Ovary (tissue), 7 donors: ENCODE measurements at regions not wholly inside any gene's neighbourhood (a gene's known extent, or its start where the extent isn't known, plus 50 kb on each side); places are given as distances from the start of the nearest gene placed in this dataset.

ENCODE experiments used
- DNase-seq, 5 donors: peaks; one replicate each; pipeline ENCODE4 v3.0.0-alpha.2; 2019 to 2020
- H3K27ac ChIP-seq, 2 donors: fragments of 200-600 bp; one replicate each; pipeline versions ENCODE4 v1.5.1 to v1.8.0; 2019 to 2022
- H3K27me3 ChIP-seq: fragments of 200-600 bp; one replicate; pipeline ENCODE4 v1.8.0; 2022
- H3K36me3 ChIP-seq: fragments of 200-600 bp; sonication (generic); one replicate; pipeline ENCODE4 v1.5.1; 2019
- H3K4me1 ChIP-seq: one replicate; pipeline ENCODE4 v1.8.1; 2013; ENCODE audit warnings: mild to moderate bottlenecking, moderate library complexity; ENCODE audit not compliant: insufficient read depth
- H3K4me3 ChIP-seq: fragments of 200-600 bp; sonication (generic); one replicate; pipeline ENCODE4 v1.5.1; 2017
- H3K9me3 ChIP-seq, 2 donors: fragments of 200-600 bp in 1 of 2; sonication (generic) in 1 of 2; one replicate each; pipeline versions ENCODE4 v1.5.1 to v1.8.1; 2013 to 2019; ENCODE audit warnings: mild to moderate bottlenecking in 1 of 2, moderate library complexity in 1 of 2
- EP300 ChIP-seq: sonication (generic); formaldehyde crosslinking; IDR thresholded peaks from one replicate; pipeline ENCODE4 v1.6.1; 2017; ENCODE audit warnings: antibody characterized with exemption
- POLR2A ChIP-seq: fragments of 450-650 bp; IDR thresholded peaks from one replicate; pipeline ENCODE4 v1.6.1; 2017; ENCODE audit warnings: antibody characterized with exemption, mild to moderate bottlenecking, moderate library complexity
- WGBS, 3 donors: extraction: QIAGEN DNeasy Blood & Tissue Kit in 1 of 3; methylation state at CpG; one replicate each; pipeline versions ENCODE4 v1.1.5 to v1.1.7; 2013 to 2017; 5-methylcytosine and 5-hydroxymethylcytosine counted together
- intact Hi-C, 4 donors: fragments of 100-400 bp; cut with DNase I; formaldehyde crosslinking; loops; one replicate each; pipeline versions ENCODE4 v1.11.0 to v1.15.1; 2022 to 2023
- TF ChIP-seq, protein P1 (sequence below), 3 donors: fragments of 450-650 bp in 2 of 3; fragments of 200-600 bp in 1 of 3; IDR thresholded peaks; one replicate each; pipeline versions ENCODE4 v1.5.1 to v1.8.0; 2016 to 2022; ENCODE audit warnings: antibody characterized with exemption in 3 of 3, mild to moderate bottlenecking in 1 of 3
- donor health status: DM: no; HTN: no; CAD: no; lungs with moderate emphysema.
- donor health status: DM: no; HTN: no; CAD: no.
- donor health status: Bipolar disorder and iron deficiency.
- donor health status: DM: no; HTN: no; CAD: no.
- donor health status: DM: yes; HTN: yes; CAD: no.

GRCh38 chr12:78392918-78393317, 471.7 kb upstream of the SYT1 start:
- DNase-seq: peak in 1 of 5 donors; percentile 18
- Histone ChIP-seq H3K36me3 (no peaks in the 10 kb centered on the region), H3K9me3 (no peaks in the 10 kb centered on the region), H3K27me3 (no peaks in the 10 kb centered on the region), H3K27ac (no peak overlapping the region), H3K4me1 (no peaks in the 10 kb centered on the region), H3K4me3 (no peak overlapping the region)
- intact Hi-C loops: no loop called here
- WGBS, 3 donors: 14 to 17% (median 14%) methylated on average over 2 of the region's 2 CpGs
- no peak for TF ChIP-seq POLR2A
- TF ChIP-seq, protein P1, sequence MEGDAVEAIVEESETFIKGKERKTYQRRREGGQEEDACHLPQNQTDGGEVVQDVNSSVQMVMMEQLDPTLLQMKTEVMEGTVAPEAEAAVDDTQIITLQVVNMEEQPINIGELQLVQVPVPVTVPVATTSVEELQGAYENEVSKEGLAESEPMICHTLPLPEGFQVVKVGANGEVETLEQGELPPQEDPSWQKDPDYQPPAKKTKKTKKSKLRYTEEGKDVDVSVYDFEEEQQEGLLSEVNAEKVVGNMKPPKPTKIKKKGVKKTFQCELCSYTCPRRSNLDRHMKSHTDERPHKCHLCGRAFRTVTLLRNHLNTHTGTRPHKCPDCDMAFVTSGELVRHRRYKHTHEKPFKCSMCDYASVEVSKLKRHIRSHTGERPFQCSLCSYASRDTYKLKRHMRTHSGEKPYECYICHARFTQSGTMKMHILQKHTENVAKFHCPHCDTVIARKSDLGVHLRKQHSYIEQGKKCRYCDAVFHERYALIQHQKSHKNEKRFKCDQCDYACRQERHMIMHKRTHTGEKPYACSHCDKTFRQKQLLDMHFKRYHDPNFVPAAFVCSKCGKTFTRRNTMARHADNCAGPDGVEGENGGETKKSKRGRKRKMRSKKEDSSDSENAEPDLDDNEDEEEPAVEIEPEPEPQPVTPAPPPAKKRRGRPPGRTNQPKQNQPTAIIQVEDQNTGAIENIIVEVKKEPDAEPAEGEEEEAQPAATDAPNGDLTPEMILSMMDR (IDR thresholded peaks at IDR 0.05): peak in 2 of 3 donors; percentile 23 to 24
- TF ChIP-seq EP300: no peak

DNA sequence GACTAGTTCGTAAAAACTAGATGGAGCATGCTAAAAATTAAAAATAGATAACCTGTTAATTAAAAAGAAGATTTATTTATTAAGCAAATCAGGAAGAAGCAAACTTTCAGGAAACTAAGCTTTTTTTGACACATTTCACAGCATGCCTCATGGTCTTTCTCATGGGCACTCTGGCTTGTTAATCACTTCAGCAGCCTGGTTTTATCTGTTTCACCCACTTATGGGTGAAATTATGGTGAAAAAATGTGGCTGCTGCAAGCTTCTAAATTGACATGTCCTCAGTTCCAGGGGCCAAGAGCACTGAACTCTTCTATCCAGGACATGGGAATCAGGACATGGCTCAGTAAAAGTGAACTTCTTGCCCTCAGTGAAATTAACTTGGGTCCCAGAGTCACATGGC, 468.6 kb upstream of the SYT1 start:
- DNase-seq: no peak
- TF ChIP-seq, protein P1 (IDR thresholded peaks at IDR 0.05): no peak
- TF ChIP-seq POLR2A: no peak
- no peak for TF ChIP-seq EP300
- no peaks in the 10 kb centered on the region for H3K27me3 ChIP-seq
- intact Hi-C loops: no loop called here
- H3K9me3 ChIP-seq: no peaks in the 10 kb centered on the region
- H3K4me1 ChIP-seq: no peaks in the 10 kb centered on the region
- no peaks in the 10 kb centered on the region for H3K36me3 ChIP-seq
- no peak overlapping the region for H3K27ac ChIP-seq
- H3K4me3 ChIP-seq: no peak overlapping the region
- WGBS, 3 donors: 92 to 98% (median 97%) methylated on average over 1 of the region's 1 CpG

DNA sequence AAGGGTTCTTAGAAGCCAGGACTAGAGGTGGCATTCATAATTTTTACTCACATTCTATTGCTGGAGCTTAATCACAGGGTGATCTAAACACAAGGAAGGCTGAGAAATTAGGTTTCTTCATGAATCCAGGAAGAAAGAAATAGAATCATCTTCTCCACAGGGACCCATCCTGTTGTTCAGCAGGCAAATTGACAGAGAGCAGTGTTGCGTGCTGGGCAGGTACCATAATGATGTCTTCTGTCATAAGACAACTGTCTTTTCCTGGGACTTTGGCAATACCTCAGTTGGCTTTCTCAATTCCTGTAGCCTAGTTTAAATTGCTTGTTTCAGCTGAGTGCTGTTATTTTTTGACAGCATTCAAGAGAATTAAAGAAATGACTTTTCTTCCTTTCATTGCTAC, 468.0 kb upstream of the SYT1 start:
- Histone ChIP-seq H3K4me3 (no peak overlapping the region), H3K27me3 (no peaks in the 10 kb centered on the region), H3K36me3 (no peaks in the 10 kb centered on the region), H3K9me3 (no peaks in the 10 kb centered on the region), H3K27ac (no peak overlapping the region), H3K4me1 (no peaks in the 10 kb centered on the region)
- intact Hi-C loops: no loop called here
- TF ChIP-seq EP300 (no peak), POLR2A (no peak)
- TF ChIP-seq, protein P1 (IDR thresholded peaks at IDR 0.05): no peak
- 97 to 100% (median 100%) methylated on average over 1 of the region's 1 CpG for WGBS, 3 donors
- DNase-seq: no peak

- H3K27ac ChIP-seq: no peak overlapping the region
- WGBS, 3 donors: 92 to 97% (median 97%) methylated on average over 2 of the region's 2 CpGs
- H3K27me3 ChIP-seq: no peaks in the 10 kb centered on the region
- H3K9me3 ChIP-seq: no peaks in the 10 kb centered on the region
- DNase-seq: no peak
- intact Hi-C loops: no loop called here
- no peaks in the 10 kb centered on the region for H3K4me1 ChIP-seq
- TF ChIP-seq, protein P1 (IDR thresholded peaks at IDR 0.05): no peak
- TF ChIP-seq POLR2A (no peak), EP300 (no peak)
- H3K36me3 ChIP-seq: no peaks in the 10 kb centered on the region
- no peak overlapping the region for H3K4me3 ChIP-seq
These were observed 465.8 kb upstream of the SYT1 start for GRCh38 chr12:78398750-78399149.
